Endothelial cell (in vitro differentiated cells): ENCODE measurements at regions not wholly inside any gene's neighbourhood (a gene's known extent, or its start where the extent isn't known, plus 50 kb on each side); places are given as distances from the start of the nearest gene placed in this dataset.

ENCODE experiments used
- DNase-seq: peaks from one replicate; pipeline ENCODE4 v3.0.0; 2021; ENCODE audit warnings: low spot score
- H3K27ac Mint-ChIP-seq: one replicate; pipeline ENCODE4 v1.8.0; 2021; ENCODE audit warnings: mixed read lengths, inconsistent platforms; ENCODE audit not compliant: unreplicated experiment
- H3K27me3 Mint-ChIP-seq: one replicate; pipeline ENCODE4 v1.8.0; 2021; ENCODE audit warnings: mild to moderate bottlenecking, moderate library complexity, mixed read lengths, inconsistent platforms; ENCODE audit not compliant: unreplicated experiment
- H3K36me3 Mint-ChIP-seq: one replicate; pipeline ENCODE4 v1.8.0; 2021; ENCODE audit warnings: mild to moderate bottlenecking, low read depth, mixed read lengths, inconsistent platforms; ENCODE audit not compliant: unreplicated experiment
- H3K4me1 Mint-ChIP-seq: one replicate; pipeline ENCODE4 v1.8.0; 2021; ENCODE audit warnings: mild to moderate bottlenecking, mixed read lengths, inconsistent platforms; ENCODE audit not compliant: unreplicated experiment
- H3K4me3 Mint-ChIP-seq: one replicate; pipeline ENCODE4 v1.8.0; 2021; ENCODE audit warnings: mild to moderate bottlenecking, mixed read lengths, inconsistent platforms; ENCODE audit not compliant: unreplicated experiment
- H3K9me3 Mint-ChIP-seq: one replicate; pipeline ENCODE4 v1.8.0; 2021; ENCODE audit warnings: mixed read lengths, inconsistent platforms; ENCODE audit not compliant: unreplicated experiment
- TF ChIP-seq, protein P1 (sequence below): fragments of 200-600 bp; sonication (generic); IDR thresholded peaks from one replicate; pipeline ENCODE4 v1.5.0; 2021; ENCODE audit warnings: antibody characterized with exemption; ENCODE audit not compliant: unreplicated experiment

DNA sequence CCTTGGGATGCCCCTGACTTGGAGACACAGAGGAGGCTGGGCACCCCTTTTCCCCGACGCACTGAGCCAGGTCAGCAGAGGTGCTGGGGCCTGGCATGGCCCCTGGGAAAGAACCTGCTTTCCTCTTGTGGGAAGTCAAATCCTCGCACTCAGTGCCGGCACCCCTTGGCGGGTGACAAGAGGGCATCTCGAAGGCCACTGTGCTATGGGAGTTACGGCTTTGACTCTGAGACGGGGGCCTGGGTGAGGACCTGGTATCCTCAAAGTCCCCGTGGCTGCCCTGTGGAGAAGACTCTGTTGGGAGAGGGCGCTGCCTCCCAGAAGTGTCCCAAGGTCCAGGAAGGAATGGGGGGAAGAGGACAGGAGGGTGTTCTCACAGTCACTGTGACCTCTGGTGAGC is 117.0 kb downstream of the METRNL start:
- peaks cover 4% of the 10 kb centered on the region for H3K27me3 Mint-ChIP-seq
- H3K4me1 Mint-ChIP-seq = no peaks in the 10 kb centered on the region

DNA sequence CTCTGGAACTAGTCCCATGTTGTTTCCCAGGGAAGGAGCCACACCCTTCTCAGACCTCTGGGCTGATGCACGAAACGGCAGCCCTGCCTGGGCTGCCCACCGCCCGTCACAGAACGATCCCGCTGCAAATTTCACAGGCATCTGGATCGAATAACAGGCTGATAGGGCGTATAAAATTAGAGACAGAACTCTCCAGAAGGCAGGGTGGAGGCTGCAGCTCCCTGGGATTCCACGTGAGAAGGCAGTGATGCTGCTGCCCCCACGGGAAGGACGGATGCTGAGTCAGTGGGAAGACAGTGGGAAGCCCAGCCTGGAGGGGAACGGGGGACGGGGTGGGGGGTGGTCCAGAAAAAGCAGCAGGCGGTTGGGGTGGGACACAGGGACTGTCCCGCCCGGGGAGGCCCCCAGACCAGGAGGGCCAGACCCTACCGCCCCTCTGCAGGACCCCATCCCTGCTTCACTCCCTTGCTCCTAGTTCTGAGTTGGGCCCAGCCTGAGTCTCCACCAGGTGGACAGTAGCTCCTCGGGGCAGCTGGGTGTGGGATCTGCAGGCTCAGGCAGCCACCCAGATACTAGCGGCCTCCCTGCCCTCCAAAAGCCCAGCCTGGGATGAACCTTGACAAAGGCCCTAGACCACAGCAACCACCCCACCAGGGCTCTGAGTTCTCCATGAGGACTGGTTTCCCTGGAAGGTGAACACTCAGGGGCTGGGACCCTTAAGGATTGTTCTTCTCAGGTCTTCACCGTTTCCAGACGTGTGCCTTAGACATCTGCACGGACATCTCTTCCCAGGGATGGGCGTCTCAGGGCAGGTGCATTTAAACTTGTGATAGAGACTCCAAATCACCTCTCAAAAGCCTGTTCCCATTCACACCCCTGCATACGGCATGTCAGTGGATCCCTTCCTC is 117.8 kb downstream of the METRNL start:
- TF ChIP-seq, protein P1, sequence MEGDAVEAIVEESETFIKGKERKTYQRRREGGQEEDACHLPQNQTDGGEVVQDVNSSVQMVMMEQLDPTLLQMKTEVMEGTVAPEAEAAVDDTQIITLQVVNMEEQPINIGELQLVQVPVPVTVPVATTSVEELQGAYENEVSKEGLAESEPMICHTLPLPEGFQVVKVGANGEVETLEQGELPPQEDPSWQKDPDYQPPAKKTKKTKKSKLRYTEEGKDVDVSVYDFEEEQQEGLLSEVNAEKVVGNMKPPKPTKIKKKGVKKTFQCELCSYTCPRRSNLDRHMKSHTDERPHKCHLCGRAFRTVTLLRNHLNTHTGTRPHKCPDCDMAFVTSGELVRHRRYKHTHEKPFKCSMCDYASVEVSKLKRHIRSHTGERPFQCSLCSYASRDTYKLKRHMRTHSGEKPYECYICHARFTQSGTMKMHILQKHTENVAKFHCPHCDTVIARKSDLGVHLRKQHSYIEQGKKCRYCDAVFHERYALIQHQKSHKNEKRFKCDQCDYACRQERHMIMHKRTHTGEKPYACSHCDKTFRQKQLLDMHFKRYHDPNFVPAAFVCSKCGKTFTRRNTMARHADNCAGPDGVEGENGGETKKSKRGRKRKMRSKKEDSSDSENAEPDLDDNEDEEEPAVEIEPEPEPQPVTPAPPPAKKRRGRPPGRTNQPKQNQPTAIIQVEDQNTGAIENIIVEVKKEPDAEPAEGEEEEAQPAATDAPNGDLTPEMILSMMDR = no peak
- H3K27me3 Mint-ChIP-seq = peaks cover 6% of the 10 kb centered on the region
- H3K4me1 Mint-ChIP-seq = no peaks in the 10 kb centered on the region
- H3K27ac Mint-ChIP-seq = no peak overlapping the region
- H3K4me3 Mint-ChIP-seq = no peak overlapping the region
- DNase-seq = no peak
- peaks cover 2% of the 10 kb centered on the region for H3K9me3 Mint-ChIP-seq
- no peaks in the 10 kb centered on the region for H3K36me3 Mint-ChIP-seq

More for the DNA sequence above, 117.0 kb downstream of the METRNL start:
- Mint-ChIP-seq H3K4me3 (no peak overlapping the region), H3K36me3 (no peaks in the 10 kb centered on the region), H3K9me3 (no peaks in the 10 kb centered on the region), H3K27ac (no peak overlapping the region)
- TF ChIP-seq, protein P1 = no peak
- DNase-seq = no peak

DNA sequence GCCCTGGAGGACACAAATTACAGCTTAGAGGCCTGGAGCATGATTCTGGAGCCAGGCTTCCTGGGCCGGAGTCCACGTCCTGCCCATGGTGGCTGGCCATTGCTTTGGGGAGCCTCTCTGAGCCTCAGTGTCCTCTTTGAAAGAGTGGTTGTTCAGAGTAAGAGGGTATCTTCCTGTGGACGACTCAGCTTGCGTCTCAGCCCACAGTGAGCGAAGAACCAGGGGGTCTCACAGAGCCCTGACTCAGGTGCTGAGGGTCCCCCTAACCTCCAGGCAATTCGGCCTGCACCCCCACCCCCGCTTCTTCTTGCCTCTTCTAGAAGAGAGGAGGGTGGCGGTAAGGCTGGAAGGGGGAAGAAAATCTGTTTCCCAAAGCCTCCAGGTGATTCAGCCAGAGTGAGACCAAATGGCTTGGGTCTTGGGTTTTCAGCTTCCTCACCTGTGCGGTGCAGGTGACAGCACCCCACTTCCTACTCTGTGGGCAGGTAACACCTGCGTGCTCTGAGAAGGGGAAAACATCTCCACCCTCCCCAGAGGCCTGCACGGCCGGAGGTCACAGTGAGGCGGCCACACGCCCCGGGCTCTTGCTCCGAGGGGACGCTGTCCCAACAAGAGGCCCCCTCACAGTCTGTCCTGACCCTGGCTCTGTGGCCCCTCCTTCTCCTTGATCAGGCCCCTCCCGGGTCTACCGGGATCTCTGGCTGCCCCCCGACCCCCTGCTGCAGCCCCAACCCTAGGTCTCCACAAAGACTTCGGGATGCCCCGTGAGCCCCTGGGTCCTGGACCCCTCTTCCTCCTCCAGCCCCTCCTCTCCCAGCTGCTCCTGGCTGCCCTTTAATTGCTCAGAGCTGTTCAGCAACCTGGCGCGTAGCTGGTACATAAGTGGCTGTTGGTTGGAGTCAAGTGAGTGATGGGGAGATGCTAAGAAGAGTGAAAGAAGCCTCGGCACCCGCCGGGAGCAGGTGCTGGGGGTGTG is 119.2 kb downstream of the METRNL start:
- Mint-ChIP-seq H3K27me3 (peaks cover 8% of the 10 kb centered on the region), H3K27ac (no peak overlapping the region), H3K36me3 (peaks cover under 1% of the 10 kb centered on the region), H3K9me3 (peaks cover 6% of the 10 kb centered on the region), H3K4me3 (no peak overlapping the region), H3K4me1 (no peaks in the 10 kb centered on the region)
- no peak for DNase-seq
- TF ChIP-seq, protein P1 = no peak

DNA sequence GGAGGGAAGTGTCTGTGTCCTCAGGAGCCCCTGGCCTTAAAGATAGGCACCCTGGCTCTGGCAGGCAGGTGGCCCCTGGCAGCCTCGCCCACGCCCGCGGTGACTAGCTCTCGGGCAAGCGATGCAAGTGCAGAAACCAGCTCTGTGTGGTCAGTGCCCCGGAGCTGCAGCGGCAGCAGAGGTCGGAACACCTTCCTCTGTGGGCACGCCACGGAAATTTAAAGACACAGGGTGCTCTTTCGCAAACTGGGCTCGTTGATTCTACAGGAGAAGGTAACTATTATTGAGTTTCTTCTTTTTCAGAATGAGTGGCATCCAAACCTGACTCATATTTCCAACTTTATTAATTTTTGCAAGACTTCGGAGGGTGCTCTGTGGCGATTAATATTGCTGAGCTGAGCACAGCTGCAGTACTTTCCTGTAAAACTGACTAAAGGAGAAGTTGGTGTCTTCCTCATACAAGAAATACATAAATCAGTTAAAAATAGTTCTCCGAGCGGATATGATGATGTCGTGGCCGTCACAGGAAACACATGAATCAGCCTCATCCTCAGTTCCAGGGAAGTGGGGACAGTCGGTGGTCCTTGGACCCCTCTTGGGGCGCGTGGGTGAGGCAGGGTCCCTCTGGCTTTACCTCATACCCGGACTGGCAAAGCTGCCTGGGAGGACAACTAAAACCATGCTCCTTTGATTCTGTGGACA is 120.2 kb downstream of the METRNL start:
- no peak overlapping the region for H3K4me3 Mint-ChIP-seq
- H3K27ac Mint-ChIP-seq = no peak overlapping the region
- peaks cover 15% of the 10 kb centered on the region for H3K9me3 Mint-ChIP-seq
- peaks cover 10% of the 10 kb centered on the region for H3K27me3 Mint-ChIP-seq
- DNase-seq = no peak
- peaks cover 11% of the 10 kb centered on the region for H3K36me3 Mint-ChIP-seq
- H3K4me1 Mint-ChIP-seq = no peaks in the 10 kb centered on the region
- TF ChIP-seq, protein P1 = no peak
